ENCODE measurements at regions not wholly inside any gene's neighbourhood (a gene's known extent, or its start where the extent isn't known, plus 50 kb on each side); places are given as distances from the start of the nearest gene placed in this dataset.
"Not testable (repeated sequence)": the region's sequence is repeated elsewhere in the genome, so short reads cannot be mapped to it uniquely, and the experiment has no call there.

DNA sequence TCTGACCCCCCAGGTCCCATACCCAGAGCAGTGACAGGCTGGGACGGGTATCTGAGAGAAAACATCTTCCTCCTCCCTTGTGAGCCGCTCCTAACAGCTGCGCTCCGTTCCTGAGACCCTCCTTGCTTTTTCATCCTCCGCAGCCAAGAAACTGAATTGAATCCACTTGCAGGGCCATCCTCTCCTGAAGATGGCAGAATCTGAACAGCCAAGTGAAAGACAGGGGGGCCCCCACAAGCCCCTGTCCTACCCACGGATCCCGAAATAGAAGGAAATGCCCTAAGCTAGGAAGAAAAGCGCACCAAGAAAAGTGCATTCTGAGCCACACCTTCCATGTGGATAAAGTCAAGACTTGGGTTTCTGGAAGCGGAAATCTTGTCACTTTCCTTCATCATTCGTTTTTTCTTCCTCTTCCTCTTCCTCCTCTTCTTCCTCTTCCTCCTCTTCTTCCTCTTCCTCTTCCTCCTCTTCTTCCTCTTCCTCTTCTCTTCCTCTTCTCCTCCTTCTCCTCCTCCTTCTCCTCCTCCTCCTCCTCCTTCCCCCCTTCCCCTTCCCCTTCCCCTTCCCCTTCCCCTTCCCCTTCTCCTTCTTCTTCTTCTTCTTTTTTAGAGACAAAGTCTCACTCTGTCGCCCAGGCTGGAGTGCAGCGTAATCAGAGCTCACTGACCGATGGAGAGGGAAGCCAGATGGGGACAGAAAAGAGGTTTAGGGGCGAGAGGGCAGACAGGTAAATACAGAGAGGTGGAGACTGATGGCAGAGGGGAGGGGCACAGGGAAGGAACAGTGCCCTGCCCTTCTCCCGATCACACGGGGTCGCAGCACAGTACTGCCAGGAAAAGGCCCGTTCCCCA is 86.0 kb upstream of the WWC2 start:
- intact Hi-C loops (cut with DNase I; ENCODE audit: low total_unique reads): no loop called here
- no peak overlapping the region for H3K4me3 ChIP-seq (ENCODE audit: low read depth, poor library complexity, severe bottlenecking)
- no peak for DNase-seq (ENCODE audit: low spot score in 2 of 2)
- WGBS, 2 donors: 57 to 63% methylated on average over 18 of the region's 18 CpGs
- no peak for TF ChIP-seq POLR2A (IDR thresholded peaks at IDR 0.05)
- TF ChIP-seq, protein P1, sequence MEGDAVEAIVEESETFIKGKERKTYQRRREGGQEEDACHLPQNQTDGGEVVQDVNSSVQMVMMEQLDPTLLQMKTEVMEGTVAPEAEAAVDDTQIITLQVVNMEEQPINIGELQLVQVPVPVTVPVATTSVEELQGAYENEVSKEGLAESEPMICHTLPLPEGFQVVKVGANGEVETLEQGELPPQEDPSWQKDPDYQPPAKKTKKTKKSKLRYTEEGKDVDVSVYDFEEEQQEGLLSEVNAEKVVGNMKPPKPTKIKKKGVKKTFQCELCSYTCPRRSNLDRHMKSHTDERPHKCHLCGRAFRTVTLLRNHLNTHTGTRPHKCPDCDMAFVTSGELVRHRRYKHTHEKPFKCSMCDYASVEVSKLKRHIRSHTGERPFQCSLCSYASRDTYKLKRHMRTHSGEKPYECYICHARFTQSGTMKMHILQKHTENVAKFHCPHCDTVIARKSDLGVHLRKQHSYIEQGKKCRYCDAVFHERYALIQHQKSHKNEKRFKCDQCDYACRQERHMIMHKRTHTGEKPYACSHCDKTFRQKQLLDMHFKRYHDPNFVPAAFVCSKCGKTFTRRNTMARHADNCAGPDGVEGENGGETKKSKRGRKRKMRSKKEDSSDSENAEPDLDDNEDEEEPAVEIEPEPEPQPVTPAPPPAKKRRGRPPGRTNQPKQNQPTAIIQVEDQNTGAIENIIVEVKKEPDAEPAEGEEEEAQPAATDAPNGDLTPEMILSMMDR (IDR thresholded peaks at IDR 0.05): no peak

DNA sequence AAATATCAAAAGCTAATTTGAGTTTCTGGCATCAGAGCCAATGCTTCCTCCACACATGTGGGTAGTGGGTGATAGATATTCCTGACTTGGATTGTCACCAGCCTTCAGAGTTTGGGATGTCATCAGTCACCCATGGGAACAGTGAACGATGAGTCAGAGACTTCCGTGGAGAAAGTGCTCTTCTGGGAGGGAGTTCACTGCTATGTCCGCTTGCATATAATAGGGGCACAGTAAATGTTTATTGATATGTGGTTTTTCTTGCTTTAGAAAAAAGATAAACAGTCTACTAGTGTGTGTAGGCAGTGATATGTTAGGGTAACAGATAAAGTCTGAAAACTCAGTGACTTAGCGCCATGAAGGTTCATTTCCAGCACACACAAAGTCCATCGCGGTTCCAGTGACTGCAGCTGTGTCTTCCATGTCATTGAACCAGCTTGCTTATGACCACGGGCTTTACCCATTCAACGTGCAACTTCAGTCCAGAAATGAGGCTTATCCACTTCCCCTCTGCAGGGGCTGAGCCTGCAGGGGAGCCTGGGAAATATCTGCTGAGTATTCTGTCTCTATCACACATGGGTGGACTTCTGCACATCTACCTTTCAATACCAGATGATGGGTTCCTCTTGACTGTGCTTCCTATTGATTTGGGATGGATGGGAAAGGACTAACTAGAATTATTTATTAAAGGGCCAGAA is 87.7 kb upstream of the WWC2 start:
- WGBS, 2 donors: 75 to 78% methylated on average over 8 of the region's 8 CpGs
- TF ChIP-seq, protein P1 (IDR thresholded peaks at IDR 0.05): no peak
- no peak for DNase-seq (ENCODE audit: low spot score in 2 of 2)
- intact Hi-C loops (cut with DNase I; ENCODE audit: low total_unique reads): no loop called here
- no peak overlapping the region for H3K4me3 ChIP-seq (ENCODE audit: low read depth, poor library complexity, severe bottlenecking)

DNA sequence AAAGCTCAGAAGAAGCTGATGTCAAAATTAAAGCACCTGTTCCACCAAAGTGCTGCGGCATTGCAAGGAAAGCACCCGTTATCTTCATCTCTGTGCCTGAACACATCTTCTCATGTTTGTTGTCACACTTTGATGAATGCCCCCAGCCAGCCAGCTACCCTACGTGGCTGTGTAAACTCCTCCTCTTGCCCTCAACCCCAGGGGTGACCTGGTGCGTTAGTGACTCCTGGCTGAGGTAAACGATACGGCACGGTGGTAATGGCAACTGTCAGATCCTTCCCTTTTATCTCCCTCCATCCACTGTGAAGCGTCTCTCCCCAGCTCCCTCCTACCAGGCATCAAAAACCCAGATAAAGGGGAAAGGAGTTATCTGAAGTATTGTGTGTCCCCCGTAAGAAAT is 90.6 kb upstream of the WWC2 start:
- no peak overlapping the region for H3K4me3 ChIP-seq (ENCODE audit: low read depth, poor library complexity, severe bottlenecking)
- 20 to 24% methylated on average over 9 of the region's 9 CpGs for WGBS, 2 donors
- no peak for DNase-seq (ENCODE audit: low spot score in 2 of 2)
- intact Hi-C loops (cut with DNase I; ENCODE audit: low total_unique reads): no loop called here
- TF ChIP-seq, protein P1 (IDR thresholded peaks at IDR 0.05): no peak
- TF ChIP-seq POLR2A (IDR thresholded peaks at IDR 0.05): no peak

DNA sequence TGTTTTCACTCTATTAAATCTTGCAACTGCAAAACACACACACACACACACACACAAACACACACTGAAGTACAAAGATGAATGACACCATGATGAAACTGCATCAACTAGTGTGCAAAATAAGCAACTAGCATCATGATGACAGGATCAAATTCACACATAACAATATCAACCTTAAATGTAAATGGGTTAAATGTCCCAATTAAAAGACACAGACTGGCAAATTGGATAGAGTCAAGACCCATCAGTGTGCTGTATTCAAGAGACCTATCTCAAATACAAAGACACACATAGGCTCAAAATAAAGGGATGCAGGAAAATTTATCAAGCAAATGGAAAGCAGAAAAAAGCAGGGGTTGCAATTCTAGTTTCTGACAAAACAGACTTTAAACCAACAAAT is 87.2 kb upstream of the DCTD start:
- intact Hi-C loops (cut with DNase I; ENCODE audit: low total_unique reads); DNase-seq (ENCODE audit: low spot score in 2 of 2); H3K4me3 ChIP-seq (ENCODE audit: low read depth, poor library complexity, severe bottlenecking): not testable (repeated sequence)

DNA sequence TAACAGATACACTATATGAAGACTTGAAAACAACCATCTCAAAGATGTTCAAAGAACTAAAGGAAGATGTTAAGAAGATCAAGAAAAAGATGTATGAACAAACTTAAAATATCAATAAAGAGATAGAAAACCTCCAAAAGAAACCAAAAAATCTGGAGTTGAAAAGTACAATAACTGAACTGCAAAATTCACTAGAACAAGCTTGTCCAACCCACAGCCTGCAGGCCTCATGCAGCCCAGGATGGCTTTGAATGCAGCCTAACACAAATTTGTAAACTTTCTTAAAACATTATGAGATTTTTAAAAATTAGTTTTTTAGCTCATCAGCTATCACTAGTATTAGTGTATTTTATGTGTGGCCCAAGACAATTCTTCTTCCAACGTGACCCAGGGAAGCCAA is 77.0 kb upstream of the DCTD start:
- H3K4me3 ChIP-seq (ENCODE audit: low read depth, poor library complexity, severe bottlenecking): no peak overlapping the region
- 87 to 91% methylated on average over 1 of the region's 1 CpG for WGBS, 2 donors
- TF ChIP-seq POLR2A (IDR thresholded peaks at IDR 0.05): no peak
- TF ChIP-seq, protein P1 (IDR thresholded peaks at IDR 0.05): no peak
- intact Hi-C loops (cut with DNase I; ENCODE audit: low total_unique reads): no loop called here
- DNase-seq (ENCODE audit: low spot score in 2 of 2): no peak

DNA sequence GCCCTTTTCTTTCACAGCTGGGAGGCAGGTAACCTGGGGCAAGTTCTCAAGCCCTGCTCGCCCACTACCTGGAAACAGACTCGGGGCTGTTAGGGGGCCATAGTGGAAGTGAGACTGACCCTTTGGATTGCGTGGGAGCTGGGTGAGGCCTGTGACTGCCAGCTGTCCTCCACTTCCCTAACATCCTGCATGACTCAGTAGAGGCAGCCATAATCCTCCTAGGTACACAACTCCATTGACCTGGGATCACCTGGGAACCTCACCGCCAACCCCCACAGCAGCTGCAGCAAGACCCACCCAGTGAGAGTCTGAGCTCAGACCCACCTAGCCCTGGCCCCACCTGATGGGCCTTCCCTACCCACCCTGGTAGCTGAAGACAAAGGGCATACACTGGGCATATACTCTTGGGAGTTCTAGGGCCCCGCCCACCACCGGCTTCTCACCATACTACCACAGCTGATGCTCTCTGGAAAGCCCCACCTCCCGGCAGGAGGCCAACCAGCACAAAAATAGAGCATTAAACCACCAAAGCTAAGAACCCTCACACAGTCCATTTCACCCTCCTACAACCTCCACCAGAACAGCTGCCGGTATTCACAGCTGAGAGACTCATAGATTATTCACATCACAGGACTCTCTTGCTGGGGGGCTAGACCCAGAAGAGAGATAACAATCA is 61.1 kb upstream of the DCTD start:
- TF ChIP-seq, protein P1 (IDR thresholded peaks at IDR 0.05): no peak
- TF ChIP-seq POLR2A (IDR thresholded peaks at IDR 0.05): no peak
- WGBS, 2 donors: 83 to 86% methylated on average over 8 of the region's 8 CpGs
- intact Hi-C loops (cut with DNase I; ENCODE audit: low total_unique reads): no loop called here

More for the DNA sequence above, 61.1 kb upstream of the DCTD start:
- H3K4me3 ChIP-seq (ENCODE audit: low read depth, poor library complexity, severe bottlenecking): no peak overlapping the region
- DNase-seq (ENCODE audit: low spot score in 2 of 2): no peak

Data from lower leg skin (tissue), 4 donors.